ENCODE measurements at regions not wholly inside any gene's neighbourhood (a gene's known extent, or its start where the extent isn't known, plus 50 kb on each side); places are given as distances from the start of the nearest gene placed in this dataset.
A peak's percentile ranks its signal among the peaks of the same experiment; 100 is the strongest.

- no peak for DNase-seq (ENCODE audit: low read depth, low spot score)
Measured at GRCh38 chr7:46554688-46555422, 633.8 kb upstream of the IGFBP3 start.

- no peak for DNase-seq (ENCODE audit: low read depth, low spot score)
Measured at GRCh38 chr7:46551603-46552002, 630.5 kb upstream of the IGFBP3 start.

GRCh38 chr7:46550864-46551263, 629.8 kb upstream of the IGFBP3 start:
- no peak for DNase-seq (ENCODE audit: low read depth, low spot score)

DNA sequence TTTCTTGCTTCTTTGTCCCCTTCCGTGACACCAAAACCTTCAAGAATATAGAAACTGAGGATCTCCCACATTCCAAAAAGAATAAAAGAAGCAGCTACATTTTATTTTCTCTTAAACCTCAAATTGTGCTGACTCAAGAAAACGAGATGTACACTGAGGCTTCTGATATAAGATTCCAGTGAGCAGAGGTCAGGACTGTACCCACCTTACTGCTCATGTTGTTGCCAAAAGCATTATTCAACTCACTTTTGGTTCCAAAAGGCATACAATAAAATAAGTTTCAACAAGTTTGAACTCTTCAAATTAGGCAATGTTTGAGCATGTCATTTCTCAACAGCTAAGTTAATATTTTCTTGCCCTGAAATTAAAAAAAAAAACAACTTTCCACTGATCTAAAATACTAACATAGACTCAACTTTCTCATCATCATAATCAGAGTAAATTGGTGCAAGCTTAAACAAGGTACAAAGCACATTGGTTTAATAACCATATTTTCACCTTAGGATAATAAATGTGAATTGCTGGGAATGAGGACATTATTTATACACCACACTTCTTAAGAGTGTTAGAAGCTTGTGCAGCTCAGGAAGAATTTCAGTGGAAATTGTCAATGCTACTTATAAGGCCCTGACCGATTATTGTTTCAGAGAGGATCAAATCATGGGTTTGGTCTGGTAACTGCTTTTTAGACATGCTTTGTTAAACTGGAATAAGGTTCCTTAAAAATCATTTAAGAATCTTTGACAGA, 629.0 kb upstream of the IGFBP3 start:
- DNase-seq (ENCODE audit: low read depth, low spot score): no peak

DNA sequence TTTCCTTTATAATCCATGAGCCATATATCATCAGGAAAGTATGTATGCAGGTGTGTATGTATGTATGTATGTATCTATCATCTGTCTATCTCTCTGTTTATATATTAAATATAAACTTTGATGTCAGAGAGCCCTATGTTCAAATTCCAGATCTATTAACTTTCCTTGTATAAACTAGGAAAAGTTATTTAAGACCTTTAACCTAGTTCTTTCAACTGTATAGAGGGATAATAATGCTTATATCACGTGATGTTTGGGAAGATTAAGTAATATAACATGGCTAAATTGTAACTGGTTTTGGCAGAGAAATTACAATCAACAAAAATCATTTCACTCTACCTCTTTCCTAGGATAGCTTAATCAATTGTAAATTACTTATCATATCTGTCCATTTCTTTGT, 628.3 kb upstream of the IGFBP3 start:
- no peak for DNase-seq (ENCODE audit: low read depth, low spot score)

GRCh38 chr7:46547044-46547443, 626.0 kb upstream of the IGFBP3 start:
- no peak for DNase-seq (ENCODE audit: low read depth, low spot score)

- peak; percentile 59 for DNase-seq (ENCODE audit: low read depth, low spot score)
Measured at GRCh38 chr7:46545790-46546189, 624.7 kb upstream of the IGFBP3 start.

DNA sequence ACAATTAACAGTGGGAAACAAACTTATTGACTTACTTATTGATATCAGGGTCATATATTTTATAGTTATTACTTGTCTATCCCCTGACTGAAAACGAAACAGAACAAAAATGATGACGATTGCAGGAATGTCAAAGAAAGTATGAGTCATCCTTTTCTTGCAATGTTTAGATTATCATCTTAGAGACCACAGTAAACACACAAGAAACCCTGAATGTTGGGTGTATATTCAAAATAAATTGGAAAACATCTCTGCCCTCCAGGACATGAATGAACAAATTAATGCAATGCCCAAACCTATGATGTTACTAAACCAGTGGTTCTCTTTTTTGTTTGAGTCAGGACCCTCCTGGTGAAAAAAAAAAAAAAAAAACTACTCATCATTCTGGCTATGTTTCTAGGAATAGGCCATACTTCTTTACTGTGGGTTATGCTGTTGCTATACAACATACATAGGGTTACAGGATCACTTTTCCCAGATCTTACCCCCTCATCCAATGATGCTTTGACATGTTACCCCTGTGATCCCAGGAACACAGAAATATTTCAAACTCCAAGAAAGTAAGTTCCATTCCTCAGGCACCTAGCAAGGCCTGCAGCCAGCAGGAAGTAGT, 623.4 kb upstream of the IGFBP3 start:
- peak; percentile 55 for DNase-seq (ENCODE audit: low read depth, low spot score)

DNA sequence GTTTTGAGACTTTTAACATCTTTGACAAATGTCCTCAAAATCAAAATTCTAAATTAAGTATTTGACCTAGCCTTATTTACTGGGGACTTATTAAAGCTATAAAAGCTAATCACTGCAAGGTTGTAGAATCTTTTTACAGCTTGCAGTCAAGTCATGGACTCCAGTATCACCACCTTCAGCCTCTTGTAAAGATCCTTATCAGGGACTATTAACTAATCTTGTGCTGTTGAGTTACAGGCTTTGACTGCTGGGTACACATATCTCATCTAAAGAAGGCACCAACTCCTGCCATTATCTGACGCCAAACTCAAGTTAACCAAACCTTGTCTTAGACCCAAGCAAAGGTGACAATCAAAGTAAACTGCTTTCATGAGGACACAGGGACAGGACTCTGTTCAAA, 621.0 kb upstream of the IGFBP3 start:
- no peak for DNase-seq (ENCODE audit: low read depth, low spot score)

GRCh38 chr7:46539892-46540483, 618.9 kb upstream of the IGFBP3 start:
- no peak for DNase-seq (ENCODE audit: low read depth, low spot score)

DNA sequence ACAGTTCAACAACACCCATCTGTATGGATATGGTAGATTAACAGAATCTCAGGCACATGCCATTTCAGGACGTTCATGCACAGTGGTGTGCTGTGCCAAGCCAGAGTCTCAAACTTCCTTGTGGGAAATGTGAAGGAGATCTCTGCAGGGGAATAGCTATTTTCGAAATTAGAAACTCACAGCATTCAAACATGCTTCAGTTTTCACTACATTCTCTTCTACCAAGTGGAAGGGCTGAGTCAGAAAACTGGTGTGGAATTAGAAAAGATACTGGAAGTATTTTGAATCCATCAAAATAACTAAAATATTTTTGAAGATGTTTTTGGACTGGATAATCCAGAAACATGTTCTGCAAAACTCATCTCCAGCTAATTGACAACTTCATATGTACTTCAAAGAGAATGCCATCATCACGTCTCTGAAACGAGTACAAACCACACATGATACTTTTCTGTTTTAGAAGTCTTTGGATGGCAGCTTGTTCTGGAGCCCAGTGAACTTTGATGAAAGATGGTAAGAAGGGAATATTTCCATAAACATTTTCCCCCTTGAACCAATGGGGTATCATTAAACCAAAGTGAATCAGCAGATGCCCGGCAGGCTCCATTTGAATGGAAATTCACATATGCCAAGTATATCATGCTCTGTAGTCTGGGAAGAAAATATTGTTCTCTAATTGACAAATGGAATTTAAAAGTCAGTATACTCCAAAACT, 616.3 kb upstream of the IGFBP3 start:
- no peak for DNase-seq (ENCODE audit: low read depth, low spot score)

DNA sequence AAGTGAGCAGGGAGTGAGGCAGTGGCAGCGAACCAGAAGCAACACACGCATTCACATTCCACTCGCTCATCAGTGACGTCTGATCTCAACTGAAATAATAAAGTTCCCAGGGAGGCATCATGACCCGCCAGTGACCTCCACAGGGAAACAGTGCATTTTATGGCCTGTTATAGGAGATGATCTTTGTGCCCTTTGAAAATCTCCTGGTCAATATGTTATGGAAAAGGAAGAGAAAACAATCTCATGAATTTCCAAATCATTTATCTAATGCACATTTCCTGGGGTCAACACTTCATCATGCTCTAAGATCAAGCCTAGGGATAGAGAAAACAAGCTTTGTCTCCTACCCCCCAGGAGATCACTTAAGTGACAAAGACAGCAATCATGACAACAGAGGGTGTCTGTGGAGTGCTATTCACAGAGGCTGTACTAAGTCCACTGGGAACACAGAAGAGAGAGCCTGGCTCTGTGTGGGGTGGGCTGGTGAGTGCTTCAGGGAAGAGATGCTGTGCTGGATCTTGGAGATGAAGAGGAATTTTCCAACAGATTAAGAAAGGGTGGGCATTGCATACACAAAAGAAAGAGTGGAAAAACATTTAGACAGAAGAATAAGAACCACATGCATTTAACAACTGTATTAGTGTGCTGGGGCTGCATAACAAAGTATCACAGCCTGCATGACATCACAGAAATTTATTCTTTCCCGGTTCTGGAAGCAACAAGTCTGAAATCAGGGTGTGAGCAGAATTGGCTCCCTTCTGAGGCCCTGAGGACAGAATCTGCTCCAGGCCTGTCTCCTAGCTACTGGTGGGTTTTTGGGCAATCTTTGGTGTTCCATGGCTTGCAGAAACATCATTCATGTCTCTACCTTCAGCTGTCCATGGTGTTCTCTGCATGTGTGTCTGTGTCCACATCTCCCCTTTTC, 613.9 kb upstream of the IGFBP3 start:
- no peak for DNase-seq (ENCODE audit: low read depth, low spot score)

DNA sequence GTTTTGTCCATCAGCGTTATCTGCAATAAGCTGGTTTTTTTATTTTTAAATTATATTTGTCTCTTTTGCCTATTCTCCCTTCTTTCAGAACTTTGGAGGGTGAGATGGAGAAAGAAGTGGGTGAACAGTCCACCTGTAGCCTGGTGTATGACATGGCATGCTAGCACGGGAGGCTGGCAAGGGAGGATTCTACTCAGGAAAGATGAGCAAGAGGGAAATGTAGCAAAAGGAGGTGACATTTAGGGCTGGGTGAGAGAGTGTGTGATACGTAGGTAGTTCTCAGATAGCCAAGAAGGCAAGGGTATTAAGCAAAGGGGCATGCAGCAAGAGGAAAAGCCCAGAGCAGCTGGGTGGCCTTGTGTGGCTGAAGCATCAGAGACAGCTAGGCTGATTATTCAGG, 612.9 kb upstream of the IGFBP3 start:
- DNase-seq (ENCODE audit: low read depth, low spot score): no peak

- DNase-seq (ENCODE audit: low read depth, low spot score): no peak
Measured at GRCh38 chr7:46532571-46532970, 611.5 kb upstream of the IGFBP3 start.

- no peak for DNase-seq (ENCODE audit: low read depth, low spot score)
Measured at GRCh38 chr7:46530081-46530750, 609.1 kb upstream of the IGFBP3 start.

DNA sequence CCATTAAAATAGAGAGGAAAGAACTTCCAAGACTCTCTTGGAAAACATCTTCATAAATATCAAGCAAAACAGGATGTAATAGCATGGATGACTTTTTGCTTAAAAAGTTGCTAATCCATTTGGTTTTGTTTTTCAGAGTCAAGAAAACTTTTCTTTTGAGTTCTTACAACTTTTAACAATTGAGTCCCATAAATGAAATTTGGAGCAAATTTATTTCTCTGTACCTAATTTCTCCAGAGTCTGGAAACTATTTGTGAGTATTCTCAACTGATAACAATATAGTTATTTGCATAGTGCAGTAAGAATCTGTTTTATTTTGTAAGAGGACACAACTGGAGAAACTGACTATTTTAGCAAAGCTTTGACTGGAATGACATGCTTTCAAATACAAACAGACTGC, 606.3 kb upstream of the IGFBP3 start:
- DNase-seq (ENCODE audit: low read depth, low spot score): no peak

GRCh38 chr7:46525876-46526275, 604.8 kb upstream of the IGFBP3 start:
- DNase-seq (ENCODE audit: low read depth, low spot score): no peak

GRCh38 chr7:46524350-46524749, 603.3 kb upstream of the IGFBP3 start:
- no peak for DNase-seq (ENCODE audit: low read depth, low spot score)

DNA sequence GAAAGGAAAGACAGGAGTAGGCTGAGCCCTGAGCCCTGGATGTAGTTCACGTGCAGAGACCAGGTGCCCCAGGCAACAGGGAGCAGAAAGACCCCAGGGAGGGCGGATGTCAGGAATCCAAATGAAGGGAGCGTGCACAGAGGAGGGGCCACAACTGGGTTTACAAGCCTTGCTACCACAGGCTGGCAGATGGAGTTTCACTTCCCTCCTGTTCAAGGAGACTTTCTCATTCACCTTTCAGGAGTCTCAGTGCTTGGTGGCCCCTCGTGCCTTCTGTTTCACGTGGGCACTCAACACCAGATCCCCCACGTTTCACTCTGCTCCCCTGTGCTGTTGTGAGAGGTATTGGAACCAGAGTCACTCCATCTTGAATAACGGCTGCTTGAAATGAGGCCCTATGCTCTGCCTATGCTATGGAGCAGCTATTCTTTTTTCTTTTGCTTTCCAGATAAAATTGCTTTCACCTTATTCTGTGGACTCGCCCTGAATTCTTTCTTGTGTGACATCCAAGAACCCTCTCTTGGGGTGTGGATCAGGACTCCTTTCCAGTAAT, 601.4 kb upstream of the IGFBP3 start:
- DNase-seq (ENCODE audit: low read depth, low spot score): no peak

DNA sequence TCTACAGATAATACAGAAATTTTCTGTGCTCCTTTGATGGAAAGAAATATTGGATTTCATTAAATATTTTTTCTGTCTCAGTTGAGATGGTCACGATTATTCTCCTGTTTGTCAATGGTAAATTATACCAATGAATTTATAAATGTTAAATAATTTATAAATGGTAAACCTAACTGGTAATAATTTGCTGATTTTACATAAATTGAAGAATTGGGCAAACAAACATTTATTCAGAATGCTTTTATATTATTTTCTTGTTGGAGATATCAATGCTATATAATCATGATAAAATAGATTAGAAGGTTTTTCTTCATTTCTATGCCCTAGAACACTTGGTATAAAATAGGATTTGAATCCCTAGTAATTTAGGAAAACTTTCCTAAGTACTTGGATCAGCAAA, 597.6 kb upstream of the IGFBP3 start:
- no peak for DNase-seq (ENCODE audit: low read depth, low spot score)

Measured in pulmonary artery endothelial cell (primary cell).